H9 (cell line): ENCODE measurements at regions not wholly inside any gene's neighbourhood (a gene's known extent, or its start where the extent isn't known, plus 50 kb on each side); places are given as distances from the start of the nearest gene placed in this dataset.
A peak's percentile ranks its signal among the peaks of the same experiment; 100 is the strongest.

ENCODE experiments used
- DNase-seq: peaks from one replicate; pipeline ENCODE4 v3.0.0-alpha.2; 2017
- H2AFZ ChIP-seq: one replicate; pipeline ENCODE4 v1.6.1; 2013; ENCODE audit warnings: mild to moderate bottlenecking, low read length, control low read depth, moderate library complexity
- H2AK5ac ChIP-seq: 2 replicates; pipeline ENCODE4 v1.6.1; 2013; ENCODE audit warnings: low read length, control low read depth, mixed read lengths; ENCODE audit not compliant: insufficient read length
- H2BK120ac ChIP-seq: one replicate; pipeline ENCODE4 v1.6.1; 2013; ENCODE audit warnings: low read depth, mild to moderate bottlenecking, low read length, control low read depth, inconsistent platforms; ENCODE audit not compliant: poor library complexity, severe bottlenecking
- H2BK12ac ChIP-seq: 2 replicates; pipeline ENCODE4 v1.6.1; 2013; ENCODE audit warnings: low read length, control low read depth, mixed read lengths, low read depth; ENCODE audit not compliant: insufficient read length
- H2BK15ac ChIP-seq: 2 replicates; pipeline ENCODE4 v1.6.1; 2013; ENCODE audit warnings: low read depth, low read length, control low read depth
- H2BK20ac ChIP-seq: one replicate; pipeline ENCODE4 v1.6.1; 2013; ENCODE audit warnings: low read depth, mild to moderate bottlenecking, low read length, control low read depth, inconsistent platforms; ENCODE audit not compliant: poor library complexity, severe bottlenecking
- H2BK5ac ChIP-seq: 2 replicates; pipeline ENCODE4 v1.6.1; 2013; ENCODE audit warnings: low read length, control low read depth, mixed read lengths; ENCODE audit not compliant: insufficient read length
- H3K14ac ChIP-seq: 2 replicates; pipeline ENCODE4 v1.6.1; 2013; ENCODE audit warnings: low read length, control low read depth; ENCODE audit not compliant: insufficient read depth
- H3K18ac ChIP-seq: 2 replicates; pipeline ENCODE4 v1.6.1; 2013; ENCODE audit warnings: low read depth, mild to moderate bottlenecking, mixed read lengths, low read length, control low read depth; ENCODE audit not compliant: insufficient read length
- H3K23ac ChIP-seq: 2 replicates; pipeline ENCODE4 v1.6.1; 2013; ENCODE audit warnings: low read length, control low read depth, mixed read lengths, low read depth; ENCODE audit not compliant: insufficient read length
- H3K23me2 ChIP-seq: 2 replicates; pipeline ENCODE4 v1.6.1; 2013; ENCODE audit warnings: low read depth, mild to moderate bottlenecking, mixed read lengths, low read length, control low read depth; ENCODE audit not compliant: insufficient read length, poor library complexity, severe bottlenecking
- H3K27ac ChIP-seq: 2 replicates; pipeline ENCODE4 v1.5.1; 2013; ENCODE audit warnings: low read length, control low read depth, mixed read lengths, low read depth; ENCODE audit not compliant: insufficient read length
- H3K27me3 ChIP-seq: 2 replicates; pipeline ENCODE4 v1.6.1; 2013; ENCODE audit warnings: low read length, control low read depth, inconsistent platforms; ENCODE audit not compliant: insufficient read depth
- H3K4ac ChIP-seq: 2 replicates; pipeline ENCODE4 v1.6.1; 2013; ENCODE audit warnings: low read depth, mild to moderate bottlenecking, control low read depth, inconsistent platforms, low read length, moderate library complexity
- H3K4me1 ChIP-seq: 2 replicates; pipeline ENCODE4 v1.6.1; 2013; ENCODE audit warnings: low read length, control low read depth, inconsistent platforms; ENCODE audit not compliant: insufficient read depth
- H3K4me2 ChIP-seq: 2 replicates; pipeline ENCODE4 v1.6.1; 2013; ENCODE audit warnings: low read length, control low read depth, mixed read lengths; ENCODE audit not compliant: insufficient read length, insufficient read depth
- H3K56ac ChIP-seq: 2 replicates; pipeline ENCODE4 v1.6.1; 2013; ENCODE audit warnings: low read depth, mild to moderate bottlenecking, mixed read lengths, low read length, control low read depth; ENCODE audit not compliant: insufficient read length
- H3K79me1 ChIP-seq: 2 replicates; pipeline ENCODE4 v1.6.1; 2013; ENCODE audit warnings: low read depth, mild to moderate bottlenecking, moderate library complexity, low read length, control low read depth, inconsistent platforms; ENCODE audit not compliant: insufficient read depth, poor library complexity, severe bottlenecking
- H3K79me2 ChIP-seq: 2 replicates; pipeline ENCODE4 v1.6.1; 2013; ENCODE audit warnings: low read length, control low read depth, inconsistent platforms; ENCODE audit not compliant: insufficient read depth
- H3K9ac ChIP-seq: 2 replicates; pipeline ENCODE4 v1.6.1; 2013; ENCODE audit warnings: low read length, control low read depth, mixed read lengths; ENCODE audit not compliant: insufficient read length; ENCODE audit errors: extremely low read depth
- H3K9me3 ChIP-seq: one replicate; pipeline ENCODE4 v1.6.1; 2013; ENCODE audit warnings: low read depth, low read length, inconsistent platforms; ENCODE audit not compliant: control insufficient read depth
- H3T11ph ChIP-seq: one replicate; pipeline ENCODE4 v1.6.1; 2013; ENCODE audit warnings: mild to moderate bottlenecking, low read length, control low read depth, inconsistent platforms
- H4K20me1 ChIP-seq: one replicate; pipeline ENCODE4 v1.6.1; 2013; ENCODE audit not compliant: control insufficient read depth, insufficient read length, insufficient read depth
- H4K5ac ChIP-seq: 2 replicates; pipeline ENCODE4 v1.6.1; 2013; ENCODE audit warnings: low read depth, mild to moderate bottlenecking, mixed read lengths, low read length, control low read depth; ENCODE audit not compliant: insufficient read length
- H4K8ac ChIP-seq: replicated peaks from 2 replicates; pipeline ENCODE4 v1.6.1; 2013; ENCODE audit warnings: low read length, control low read depth, mixed read lengths, low read depth; ENCODE audit not compliant: insufficient read length
- H4K91ac ChIP-seq: 2 replicates; pipeline ENCODE4 v1.6.1; 2013; ENCODE audit warnings: low read depth, mild to moderate bottlenecking, moderate library complexity, mixed read lengths, low read length, control low read depth; ENCODE audit not compliant: insufficient read length
- H3K27ac Mint-ChIP-seq, 3 experiments: 2 replicates in 2 of 3; 3 replicates in 1 of 3; pipeline ENCODE4 v1.8.0; 2020 to 2021; ENCODE audit warnings: mixed read lengths in 3 of 3, mild to moderate bottlenecking in 1 of 3, moderate library complexity in 1 of 3
- H3K27me3 Mint-ChIP-seq: 2 replicates; pipeline ENCODE4 v1.8.0; 2021; ENCODE audit warnings: low read depth, mild to moderate bottlenecking, moderate library complexity, mixed read lengths
- H3K36me3 Mint-ChIP-seq, 3 experiments: 2 replicates in 2 of 3; 3 replicates in 1 of 3; pipeline ENCODE4 v1.8.0; 2020 to 2021; ENCODE audit warnings: low read depth in 3 of 3, mixed read lengths in 3 of 3; ENCODE audit not compliant: insufficient read depth in 1 of 3
- H3K4me1 Mint-ChIP-seq, 2 experiments: 2 replicates each; pipeline ENCODE4 v1.8.0; 2020; ENCODE audit warnings: mixed read lengths in 2 of 2
- H3K4me3 Mint-ChIP-seq, 2 experiments: 2 replicates in 1 of 2; 3 replicates in 1 of 2; pipeline ENCODE4 v1.8.0; 2020 to 2021; ENCODE audit warnings: mild to moderate bottlenecking in 2 of 2, mixed read lengths in 2 of 2, moderate library complexity in 1 of 2
- H3K9me3 Mint-ChIP-seq, 2 experiments: 2 replicates in 1 of 2; 3 replicates in 1 of 2; pipeline ENCODE4 v1.8.0; 2020; ENCODE audit warnings: mild to moderate bottlenecking in 2 of 2, mixed read lengths in 2 of 2, moderate library complexity in 1 of 2
- CTCF ChIP-seq: fragments of 200-600 bp; sonication (generic); conservative IDR thresholded peaks from 3 replicates; pipeline ENCODE4 v1.8.0; 2021; ENCODE audit warnings: antibody characterized with exemption, mild to moderate bottlenecking
- WGBS: extraction: QIAGEN DNeasy Blood & Tissue Kit; methylation state at CpG from one replicate; pipeline ENCODE4 v1.1.7; 2013; ENCODE audit warnings: missing lambda C conversion rate, low lambda C conversion rate, mixed read lengths; ENCODE audit not compliant: insufficient read length; ENCODE audit errors: extremely low coverage; 5-methylcytosine and 5-hydroxymethylcytosine counted together

- Histone ChIP-seq H2BK5ac (no peak overlapping the region), H2BK15ac (no peak overlapping the region), H3K4me1 (no peaks in the 10 kb centered on the region), H3K27me3 (no peaks in the 10 kb centered on the region), H3K79me2 (no peaks in the 10 kb centered on the region), H3K4me2 (no peak overlapping the region), H3K4ac (no peak overlapping the region), H3K23ac (no peak overlapping the region), H3K23me2 (no peaks in the 10 kb centered on the region), H3K27ac (no peak overlapping the region), H3K14ac (no peak overlapping the region), H2BK120ac (no peak overlapping the region), H2AFZ (no peak overlapping the region), H2BK20ac (no peak overlapping the region), H3K79me1 (no peaks in the 10 kb centered on the region), H3T11ph (no peak overlapping the region), H3K9me3 (no peaks in the 10 kb centered on the region), H4K5ac (no peak overlapping the region), H2AK5ac (no peak overlapping the region), H3K56ac (no peak overlapping the region), H4K20me1 (peaks cover 2% of the 10 kb centered on the region), H4K8ac (no peak overlapping the region), H2BK12ac (no peak overlapping the region), H4K91ac (no peak overlapping the region), H3K18ac (no peak overlapping the region), H3K9ac (no peak overlapping the region)
- no CpG with 5 or more reads among the region's 12 CpGs for WGBS
- Mint-ChIP-seq H3K27ac (peak overlapping the region in 2 of 3 experiments; percentile 27 to 36; a peak in 2 of 7 replicates), H3K4me3 (no peak overlapping the region; a peak in 1 of 5 replicates), H3K9me3 (peaks cover 7 to 8% of the 10 kb centered on the region in 2 experiments), H3K36me3 (peaks cover 4 to 5% (median 4%) of the 10 kb centered on the region in 3 experiments; a peak in 6 of 7 replicates), H3K27me3 (peaks cover 3% of the 10 kb centered on the region), H3K4me1 (peaks cover 20 to 24% of the 10 kb centered on the region in 2 experiments)
- DNase-seq = no peak
- no peak for TF ChIP-seq CTCF
Observed at GRCh38 chr18:78237864-78238263, 741.8 kb upstream of the SALL3 start.
